Ovary (tissue), 3 donors: ENCODE measurements at regions not wholly inside any gene's neighbourhood (a gene's known extent, or its start where the extent isn't known, plus 50 kb on each side); places are given as distances from the start of the nearest gene placed in this dataset.

Experiments used
- EP300 ChIP-seq: sonication (generic); formaldehyde crosslinking; IDR thresholded peaks from one replicate; pipeline ENCODE4 v1.6.1; 2017; ENCODE audit warnings: antibody characterized with exemption
- POLR2A ChIP-seq: fragments of 450-650 bp; IDR thresholded peaks from one replicate; pipeline ENCODE4 v1.6.1; 2017; ENCODE audit warnings: antibody characterized with exemption, mild to moderate bottlenecking, moderate library complexity
- TF ChIP-seq, protein P1 (sequence below), 3 donors: fragments of 450-650 bp in 2 of 3; fragments of 200-600 bp in 1 of 3; IDR thresholded peaks; one replicate each; pipeline versions ENCODE4 v1.5.1 to v1.8.0; 2016 to 2022; ENCODE audit warnings: antibody characterized with exemption in 3 of 3, mild to moderate bottlenecking in 1 of 3
- donor health status: DM: no; HTN: no; CAD: no.

DNA sequence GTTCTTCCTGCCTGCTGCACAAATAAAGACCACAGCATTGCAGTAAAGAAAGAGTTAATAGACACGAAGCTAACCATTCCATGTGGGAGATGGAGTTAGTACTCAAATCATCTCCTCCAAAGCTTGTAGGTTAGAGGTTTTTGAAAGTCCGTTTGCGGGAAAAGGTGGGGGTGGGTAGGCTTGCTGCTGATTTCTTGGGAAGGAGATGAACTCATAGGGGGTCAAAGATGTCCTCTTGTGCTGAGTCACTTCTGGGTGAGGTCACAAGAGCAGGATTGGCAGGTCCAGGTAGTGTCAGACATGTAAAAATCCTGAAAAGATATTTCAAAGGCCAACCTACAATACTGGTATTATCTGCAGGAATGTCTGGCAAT, 66.4 kb downstream of the PTHLH start:
- TF ChIP-seq POLR2A (no peak), EP300 (no peak)
- TF ChIP-seq, protein P1, sequence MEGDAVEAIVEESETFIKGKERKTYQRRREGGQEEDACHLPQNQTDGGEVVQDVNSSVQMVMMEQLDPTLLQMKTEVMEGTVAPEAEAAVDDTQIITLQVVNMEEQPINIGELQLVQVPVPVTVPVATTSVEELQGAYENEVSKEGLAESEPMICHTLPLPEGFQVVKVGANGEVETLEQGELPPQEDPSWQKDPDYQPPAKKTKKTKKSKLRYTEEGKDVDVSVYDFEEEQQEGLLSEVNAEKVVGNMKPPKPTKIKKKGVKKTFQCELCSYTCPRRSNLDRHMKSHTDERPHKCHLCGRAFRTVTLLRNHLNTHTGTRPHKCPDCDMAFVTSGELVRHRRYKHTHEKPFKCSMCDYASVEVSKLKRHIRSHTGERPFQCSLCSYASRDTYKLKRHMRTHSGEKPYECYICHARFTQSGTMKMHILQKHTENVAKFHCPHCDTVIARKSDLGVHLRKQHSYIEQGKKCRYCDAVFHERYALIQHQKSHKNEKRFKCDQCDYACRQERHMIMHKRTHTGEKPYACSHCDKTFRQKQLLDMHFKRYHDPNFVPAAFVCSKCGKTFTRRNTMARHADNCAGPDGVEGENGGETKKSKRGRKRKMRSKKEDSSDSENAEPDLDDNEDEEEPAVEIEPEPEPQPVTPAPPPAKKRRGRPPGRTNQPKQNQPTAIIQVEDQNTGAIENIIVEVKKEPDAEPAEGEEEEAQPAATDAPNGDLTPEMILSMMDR (IDR thresholded peaks at IDR 0.05): no peak
